HEK293T (cell line): ENCODE measurements at regions not wholly inside any gene's neighbourhood (a gene's known extent, or its start where the extent isn't known, plus 50 kb on each side); places are given as distances from the start of the nearest gene placed in this dataset.

Source experiments
- CTCF ChIA-PET: fragments of 350-600 bp; formaldehyde crosslinking; extraction: SDS; loops from one replicate; lab custom pipeline; 2021; ENCODE audit warnings: antibody characterized with exemption, inconsistent platforms; lab: Yijun Ruan, JAX
- POLR2A ChIA-PET: fragments of 350-600 bp; formaldehyde crosslinking; extraction: SDS; loops from one replicate; lab custom pipeline; 2020; ENCODE audit warnings: antibody characterized with exemption, inconsistent platforms; lab: Yijun Ruan, JAX
- DNase-seq: peaks from one replicate; pipeline ENCODE4 v3.0.0; 2012; ENCODE audit warnings: mixed read lengths; ENCODE audit errors: extremely low spot score
- ARNT ChIP-seq: fragments of 450-650 bp; IDR thresholded peaks from 2 replicates; pipeline ENCODE4 v1.6.1; 2017; ENCODE audit warnings: mild to moderate bottlenecking
- BHLHE40 ChIP-seq: fragments of 450-650 bp; IDR thresholded peaks from 2 replicates; pipeline ENCODE4 v1.6.1; 2016; ENCODE audit warnings: mild to moderate bottlenecking, moderate library complexity, borderline replicate concordance
- CTBP1 ChIP-seq: fragments of 450-650 bp; IDR thresholded peaks from 2 replicates; pipeline ENCODE4 v1.6.1; 2016; ENCODE audit warnings: borderline replicate concordance
- ELF4 ChIP-seq: fragments of 450-650 bp; IDR thresholded peaks from 2 replicates; pipeline ENCODE4 v1.6.1; 2017; ENCODE audit warnings: antibody characterized with exemption
- FOXK2 ChIP-seq: fragments of 450-650 bp; IDR thresholded peaks from 2 replicates; pipeline ENCODE4 v1.6.1; 2016; ENCODE audit warnings: mild to moderate bottlenecking
- FOXM1 ChIP-seq: fragments of 450-650 bp; IDR thresholded peaks from 2 replicates; pipeline ENCODE4 v1.6.1; 2017; ENCODE audit warnings: mild to moderate bottlenecking, borderline replicate concordance
- HDGF ChIP-seq: fragments of 450-650 bp; IDR thresholded peaks from 2 replicates; pipeline ENCODE4 v1.6.1; 2017; ENCODE audit warnings: antibody characterized with exemption, borderline replicate concordance
- L3MBTL2 ChIP-seq: fragments of 450-650 bp; conservative IDR thresholded peaks from 2 replicates; pipeline ENCODE4 v1.6.1; 2016; ENCODE audit warnings: mild to moderate bottlenecking
- LEF1 ChIP-seq: fragments of 450-650 bp; IDR thresholded peaks from 2 replicates; pipeline ENCODE4 v1.6.1; 2017; ENCODE audit warnings: mild to moderate bottlenecking, borderline replicate concordance
- NFRKB ChIP-seq: fragments of 450-650 bp; IDR thresholded peaks from 2 replicates; pipeline ENCODE4 v1.6.1; 2016; ENCODE audit warnings: mild to moderate bottlenecking, moderate library complexity
- PKNOX1 ChIP-seq: fragments of 450-650 bp; IDR thresholded peaks from 2 replicates; pipeline ENCODE4 v1.6.1; 2016
- SP1 ChIP-seq: fragments of 450-650 bp; IDR thresholded peaks from 2 replicates; pipeline ENCODE4 v1.6.1; 2017
- SUZ12 ChIP-seq: fragments of 450-650 bp; IDR thresholded peaks from 2 replicates; pipeline ENCODE4 v1.6.1; 2016; ENCODE audit warnings: mild to moderate bottlenecking
- TARDBP ChIP-seq: fragments of 450-650 bp; IDR thresholded peaks from 2 replicates; pipeline ENCODE4 v1.6.1; 2016
- ZNF384 ChIP-seq: fragments of 450-650 bp; IDR thresholded peaks from 2 replicates; pipeline ENCODE4 v1.6.1; 2016

GRCh38 chr18:43396266-43396665 is 119.0 kb upstream of the SYT4 start:
- TF ChIP-seq FOXM1: no peak
- no peak for TF ChIP-seq CTBP1
- TF ChIP-seq HDGF: no peak
- TF ChIP-seq ELF4: no peak
- TF ChIP-seq BHLHE40: no peak
- TF ChIP-seq SP1: no peak
- TF ChIP-seq PKNOX1: no peak
- TF ChIP-seq ARNT: no peak
- ChIA-PET CTCF (no interaction called here), POLR2A (no interaction called here)
- no peak for DNase-seq

- POLR2A ChIA-PET: no interaction called here
- CTCF ChIA-PET: no interaction called here
- DNase-seq: no peak
- no peak for TF ChIP-seq SUZ12
- TF ChIP-seq LEF1: no peak
- TF ChIP-seq TARDBP: no peak
- TF ChIP-seq ZNF384: no peak
- no peak for TF ChIP-seq CTBP1
- no peak for TF ChIP-seq HDGF
- no peak for TF ChIP-seq ARNT
- TF ChIP-seq PKNOX1: no peak
- TF ChIP-seq FOXK2: no peak
- no peak for TF ChIP-seq ELF4
These were observed 121.3 kb upstream of the SYT4 start for GRCh38 chr18:43398601-43399000.

DNA sequence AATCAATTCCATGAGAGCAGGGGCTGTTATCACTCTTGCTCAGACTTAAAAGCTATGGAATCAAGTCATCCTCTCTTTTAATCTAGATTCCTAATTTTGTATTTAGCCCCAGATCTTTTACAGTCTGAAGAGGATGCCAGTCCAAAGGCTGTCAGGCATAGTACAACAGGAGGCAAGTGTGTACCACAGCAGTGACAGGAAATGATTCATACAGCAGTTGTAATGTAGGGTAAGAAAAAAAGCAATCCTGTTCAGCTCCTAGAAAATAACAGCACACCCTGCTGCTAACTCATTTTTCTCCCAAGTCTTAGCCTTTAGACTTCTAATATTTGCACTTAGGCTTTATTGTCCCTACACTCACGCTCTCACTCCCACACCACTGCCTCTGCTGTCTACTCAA is 127.8 kb upstream of the SYT4 start:
- no peak for DNase-seq
- POLR2A ChIA-PET: no interaction called here
- TF ChIP-seq PKNOX1: no peak
- no peak for TF ChIP-seq FOXK2
- no peak for TF ChIP-seq NFRKB
- CTCF ChIA-PET: no interaction called here

GRCh38 chr18:43414006-43414405 is 136.7 kb upstream of the SYT4 start:
- ChIA-PET CTCF (no interaction called here), POLR2A (no interaction called here)
- no peak for TF ChIP-seq ELF4
- TF ChIP-seq BHLHE40: no peak
- TF ChIP-seq NFRKB: no peak
- TF ChIP-seq FOXM1: no peak
- TF ChIP-seq PKNOX1: no peak
- no peak for TF ChIP-seq SUZ12
- no peak for TF ChIP-seq HDGF
- TF ChIP-seq ARNT: no peak
- TF ChIP-seq CTBP1: no peak
- TF ChIP-seq ZNF384: no peak
- no peak for TF ChIP-seq FOXK2
- no peak for DNase-seq

GRCh38 chr18:43420091-43420490 is 142.8 kb upstream of the SYT4 start:
- CTCF ChIA-PET: no interaction called here
- POLR2A ChIA-PET: no interaction called here
- TF ChIP-seq PKNOX1: no peak
- no peak for TF ChIP-seq BHLHE40
- TF ChIP-seq LEF1: no peak
- no peak for TF ChIP-seq HDGF
- no peak for TF ChIP-seq FOXM1
- no peak for TF ChIP-seq ELF4
- TF ChIP-seq L3MBTL2: no peak
- no peak for TF ChIP-seq FOXK2
- TF ChIP-seq NFRKB: no peak
- TF ChIP-seq SUZ12: no peak
- no peak for TF ChIP-seq TARDBP
- no peak for TF ChIP-seq ARNT
- TF ChIP-seq CTBP1: no peak
- no peak for DNase-seq

GRCh38 chr18:43420950-43421349 is 143.7 kb upstream of the SYT4 start:
- TF ChIP-seq LEF1: no peak
- TF ChIP-seq CTBP1: no peak
- no peak for TF ChIP-seq L3MBTL2
- CTCF ChIA-PET: interaction anchor here (0.6 kb wide), 1 partner anchor 1160 kb away, joined by 3 read pairs; no protein-coding TSS in a partner anchor
- peak; percentile 3 for DNase-seq
- POLR2A ChIA-PET: no interaction called here
